Thoracic aorta (tissue), 2 donors: ENCODE measurements at regions not wholly inside any gene's neighbourhood (a gene's known extent, or its start where the extent isn't known, plus 50 kb on each side); places are given as distances from the start of the nearest gene placed in this dataset.
"Not testable (repeated sequence)": the region's sequence is repeated elsewhere in the genome, so short reads cannot be mapped to it uniquely, and the experiment has no call there.

Source experiments
- ATAC-seq: fragments of 150-250 bp; one replicate; pipeline ENCODE4 v1.8.0; 2017; ENCODE audit warnings: low read depth; ENCODE audit not compliant: insufficient number of reproducible peaks, low FRiP score
- DNase-seq: peaks from one replicate; pipeline ENCODE4 v3.0.0-alpha.2; 2020; ENCODE audit warnings: low spot score
- H3K27ac ChIP-seq, 2 donors: fragments of 200-600 bp; sonication (generic); 1 replicate in 1 of 2; 2 replicates in 1 of 2; pipeline ENCODE4 v1.5.1; 2016; ENCODE audit warnings: mild to moderate bottlenecking in 2 of 2, moderate library complexity in 2 of 2
- H3K27me3 ChIP-seq: fragments of 200-600 bp; sonication (generic); replicated peaks from 2 replicates; pipeline ENCODE4 v1.6.0; 2016; ENCODE audit warnings: mild to moderate bottlenecking; ENCODE audit not compliant: insufficient read depth
- H3K36me3 ChIP-seq: fragments of 200-600 bp; sonication (generic); one replicate; pipeline ENCODE4 v1.5.1; 2016
- H3K4me1 ChIP-seq, 2 donors: fragments of 200-600 bp; sonication (generic); 1 replicate in 1 of 2; 2 replicates in 1 of 2; pipeline versions ENCODE4 v1.5.1 to v1.6.0; 2016; ENCODE audit warnings: low read depth in 2 of 2, mild to moderate bottlenecking in 1 of 2; ENCODE audit not compliant: control insufficient read depth in 1 of 2
- H3K4me3 ChIP-seq: fragments of 200-600 bp; sonication (generic); 2 replicates; pipeline ENCODE4 v1.5.1; 2016; ENCODE audit warnings: mild to moderate bottlenecking
- H3K9me3 ChIP-seq: fragments of 200-600 bp; sonication (generic); 2 replicates; pipeline ENCODE4 v1.5.1; 2016
- TF ChIP-seq, protein P1 (sequence below): fragments of 200-600 bp; sonication (generic); IDR thresholded peaks from one replicate; pipeline ENCODE4 v1.5.1; 2019; ENCODE audit warnings: antibody characterized with exemption

DNA sequence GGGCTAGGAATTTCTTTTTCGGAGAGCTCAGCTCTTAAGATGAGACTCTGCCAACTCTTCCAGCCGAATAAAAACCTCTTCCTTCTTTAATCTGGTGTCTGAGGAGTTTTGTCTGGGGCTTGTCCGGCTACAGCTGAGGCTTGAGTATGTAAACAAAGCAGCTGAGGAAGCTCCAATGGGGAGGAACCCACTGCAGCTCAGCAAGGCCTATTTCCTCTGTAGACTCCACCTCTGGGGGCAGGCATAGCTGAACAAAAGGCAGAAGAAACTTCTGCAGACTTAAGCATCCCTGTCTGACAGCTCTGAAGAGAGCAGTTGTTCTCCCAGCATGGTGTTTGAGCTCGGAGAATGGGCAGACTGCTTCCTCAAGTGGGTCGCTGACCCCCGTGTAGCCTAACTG lies 838.7 kb downstream of the CCDC85A start:
- Histone ChIP-seq H3K27me3 (no peaks in the 10 kb centered on the region), H3K27ac (no peak overlapping the region), H3K9me3 (no peaks in the 10 kb centered on the region), H3K36me3 (no peaks in the 10 kb centered on the region), H3K4me1 (no peaks in the 10 kb centered on the region), H3K4me3 (no peak overlapping the region)
- ATAC-seq (no peak), DNase-seq (no peak)
- TF ChIP-seq, protein P1, sequence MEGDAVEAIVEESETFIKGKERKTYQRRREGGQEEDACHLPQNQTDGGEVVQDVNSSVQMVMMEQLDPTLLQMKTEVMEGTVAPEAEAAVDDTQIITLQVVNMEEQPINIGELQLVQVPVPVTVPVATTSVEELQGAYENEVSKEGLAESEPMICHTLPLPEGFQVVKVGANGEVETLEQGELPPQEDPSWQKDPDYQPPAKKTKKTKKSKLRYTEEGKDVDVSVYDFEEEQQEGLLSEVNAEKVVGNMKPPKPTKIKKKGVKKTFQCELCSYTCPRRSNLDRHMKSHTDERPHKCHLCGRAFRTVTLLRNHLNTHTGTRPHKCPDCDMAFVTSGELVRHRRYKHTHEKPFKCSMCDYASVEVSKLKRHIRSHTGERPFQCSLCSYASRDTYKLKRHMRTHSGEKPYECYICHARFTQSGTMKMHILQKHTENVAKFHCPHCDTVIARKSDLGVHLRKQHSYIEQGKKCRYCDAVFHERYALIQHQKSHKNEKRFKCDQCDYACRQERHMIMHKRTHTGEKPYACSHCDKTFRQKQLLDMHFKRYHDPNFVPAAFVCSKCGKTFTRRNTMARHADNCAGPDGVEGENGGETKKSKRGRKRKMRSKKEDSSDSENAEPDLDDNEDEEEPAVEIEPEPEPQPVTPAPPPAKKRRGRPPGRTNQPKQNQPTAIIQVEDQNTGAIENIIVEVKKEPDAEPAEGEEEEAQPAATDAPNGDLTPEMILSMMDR: no peak

DNA sequence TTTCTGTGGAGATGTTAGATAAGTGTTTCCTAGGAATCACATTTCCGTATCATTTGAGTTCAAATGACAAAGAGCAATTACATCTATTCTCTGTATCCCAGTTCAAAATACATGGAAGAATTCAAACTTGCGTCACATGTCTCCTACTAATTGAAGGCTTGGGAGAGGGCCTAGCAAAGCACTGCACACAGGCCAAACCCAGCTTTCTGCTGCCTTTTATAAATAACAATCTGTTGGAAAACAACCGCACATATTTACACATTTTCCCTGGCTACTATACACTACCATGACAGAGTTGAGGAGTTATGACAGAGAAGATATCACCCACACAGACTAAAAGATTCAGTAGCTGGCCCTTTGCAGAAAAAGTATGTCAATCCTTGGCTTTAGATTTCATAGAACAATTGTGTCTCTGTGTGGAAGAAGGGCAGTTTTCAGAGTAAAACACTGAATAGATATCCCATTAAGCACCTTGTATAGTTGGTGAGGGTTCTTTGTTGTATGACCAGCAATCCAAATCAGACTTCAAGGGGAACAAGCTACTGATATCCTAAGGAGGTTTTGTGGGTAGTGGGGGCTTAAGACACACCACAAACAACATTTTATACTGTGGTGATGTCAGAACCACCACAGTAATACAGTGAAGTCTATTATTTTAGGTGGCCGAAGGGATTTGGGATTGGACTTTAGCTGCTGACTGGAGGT lies 861.3 kb downstream of the CCDC85A start:
- ATAC-seq: no peak
- Histone ChIP-seq H3K36me3 (no peaks in the 10 kb centered on the region), H3K27me3 (no peaks in the 10 kb centered on the region), H3K4me3 (no peak overlapping the region), H3K9me3 (no peaks in the 10 kb centered on the region), H3K27ac (no peak overlapping the region), H3K4me1 (no peaks in the 10 kb centered on the region)
- DNase-seq: no peak
- TF ChIP-seq, protein P1: no peak

DNA sequence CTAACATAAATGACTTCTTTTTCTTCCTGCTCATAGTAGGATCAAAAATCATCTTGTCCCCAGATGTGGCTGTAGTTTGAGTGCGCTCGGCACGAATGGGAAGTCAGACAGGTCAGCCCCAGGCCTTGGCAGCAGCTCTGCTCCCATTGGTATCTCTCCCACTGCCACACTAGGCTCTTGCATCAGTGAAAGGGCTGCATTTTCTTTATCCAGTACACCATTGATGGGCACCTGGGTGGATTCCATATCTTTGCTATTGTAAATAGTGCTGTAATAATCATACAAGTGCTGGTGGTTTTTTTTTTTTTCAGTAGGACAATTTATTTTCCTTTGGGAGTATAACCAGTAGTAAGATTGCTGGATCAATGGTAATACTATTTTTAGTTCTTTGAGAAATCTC lies 865.5 kb downstream of the CCDC85A start:
- H3K4me1 ChIP-seq: no peaks in the 10 kb centered on the region
- no peak for DNase-seq
- ATAC-seq: no peak
- no peaks in the 10 kb centered on the region for H3K36me3 ChIP-seq
- H3K9me3 ChIP-seq: no peaks in the 10 kb centered on the region
- TF ChIP-seq, protein P1: no peak
- no peaks in the 10 kb centered on the region for H3K27me3 ChIP-seq
- no peak overlapping the region for H3K4me3 ChIP-seq
- H3K27ac ChIP-seq: no peak overlapping the region

DNA sequence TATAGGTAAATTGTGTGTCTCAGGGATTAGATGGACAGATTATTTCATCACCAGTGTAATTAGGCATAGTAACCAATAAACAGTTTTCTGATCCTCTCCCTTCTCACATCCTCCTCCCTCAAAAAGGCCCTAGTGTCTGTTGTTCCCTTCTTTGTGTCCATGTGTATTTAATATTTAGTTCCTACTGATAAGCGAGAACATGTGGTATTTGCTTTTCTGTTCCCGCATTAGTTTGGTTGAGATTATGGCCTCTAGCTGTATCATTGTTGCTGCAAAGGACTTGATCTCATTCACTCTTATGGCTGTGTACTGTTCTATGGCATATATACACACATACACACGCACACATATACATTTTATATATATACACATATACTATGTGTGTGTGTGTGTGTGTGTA lies 866.2 kb downstream of the CCDC85A start:
- Histone ChIP-seq H3K27me3 (no peaks in the 10 kb centered on the region), H3K9me3 (no peaks in the 10 kb centered on the region), H3K27ac (no peak overlapping the region), H3K4me3 (no peak overlapping the region), H3K4me1 (no peaks in the 10 kb centered on the region), H3K36me3 (no peaks in the 10 kb centered on the region)
- no peak for DNase-seq
- ATAC-seq: no peak
- TF ChIP-seq, protein P1: no peak

DNA sequence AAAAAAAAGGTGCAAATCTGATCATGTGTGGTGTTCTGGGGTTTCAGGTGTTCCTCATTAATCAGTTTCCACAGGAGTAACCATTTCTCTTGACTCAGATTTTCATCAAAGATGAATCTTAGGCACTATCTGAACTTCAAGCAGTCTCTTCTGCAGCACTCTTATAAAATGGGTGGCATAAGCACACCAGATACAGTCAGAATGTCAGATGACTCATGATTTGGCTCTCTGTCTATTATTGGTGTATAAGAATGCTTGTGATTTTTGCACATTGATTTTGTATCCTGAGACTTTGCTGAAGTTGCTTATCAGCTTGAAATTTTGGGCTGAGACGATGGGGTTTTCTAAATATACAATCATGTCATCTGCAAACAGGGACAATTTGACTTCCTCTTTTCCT lies 882.5 kb downstream of the CCDC85A start:
- not testable (repeated sequence) for ATAC-seq, H3K9me3 ChIP-seq, H3K36me3 ChIP-seq, DNase-seq, H3K4me1 ChIP-seq, H3K27ac ChIP-seq, H3K4me3 ChIP-seq, H3K27me3 ChIP-seq

DNA sequence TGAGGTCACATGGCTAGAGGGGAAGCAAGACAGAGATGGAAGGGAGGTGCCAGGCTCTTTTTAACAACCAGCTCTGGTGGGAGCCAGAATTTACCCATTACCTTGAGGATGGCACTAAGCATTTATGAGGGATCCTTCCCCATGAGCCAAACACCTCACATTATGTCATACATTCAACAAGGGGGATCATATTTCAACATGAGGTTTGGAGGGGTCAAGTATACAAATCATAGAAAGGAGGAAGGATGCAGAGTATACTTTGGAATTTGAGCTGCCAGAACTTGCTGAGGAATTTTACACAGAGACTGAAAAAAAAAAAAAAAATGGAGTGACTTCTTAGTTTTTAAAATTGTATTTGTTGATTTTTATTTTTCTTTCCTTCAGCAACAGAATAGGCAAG lies 891.4 kb downstream of the CCDC85A start:
- no peaks in the 10 kb centered on the region for H3K9me3 ChIP-seq
- TF ChIP-seq, protein P1: no peak
- no peaks in the 10 kb centered on the region for H3K36me3 ChIP-seq
- ATAC-seq: no peak
- H3K4me3 ChIP-seq: no peak overlapping the region
- no peak for DNase-seq
- no peak overlapping the region for H3K27ac ChIP-seq
- H3K27me3 ChIP-seq: no peaks in the 10 kb centered on the region
- no peaks in the 10 kb centered on the region for H3K4me1 ChIP-seq
